Lung (tissue), 11 donors: ENCODE measurements at regions not wholly inside any gene's neighbourhood (a gene's known extent, or its start where the extent isn't known, plus 50 kb on each side); places are given as distances from the start of the nearest gene placed in this dataset.
A peak's percentile ranks its signal among the peaks of the same experiment; 100 is the strongest.

ENCODE experiments used
- ATAC-seq: fragments of 200-7000 bp; cut with Tn5 transposase; one replicate; pipeline ENCODE4 v1.9.1; 2020; ENCODE audit warnings: moderate number of reproducible peaks; ENCODE audit not compliant: insufficient read depth, low FRiP score
- DNase-seq, 3 donors: peaks; one replicate each; pipeline ENCODE4 v3.0.0-alpha.2; 2013 to 2017
- H3K27ac ChIP-seq, 2 donors: one replicate each; pipeline ENCODE4 v1.5.1; 2013; ENCODE audit warnings: mild to moderate bottlenecking in 2 of 2, moderate library complexity in 2 of 2, control low read depth in 1 of 2, inconsistent platforms in 1 of 2, low read depth in 1 of 2, low read length in 1 of 2
- H3K27me3 ChIP-seq, 3 donors: one replicate each; pipeline ENCODE4 v1.5.1; 2013; ENCODE audit warnings: low read length in 2 of 3; ENCODE audit not compliant: control insufficient read depth in 3 of 3, insufficient read depth in 3 of 3
- H3K36me3 ChIP-seq, 4 donors: one replicate each; pipeline ENCODE4 v1.5.1; 2013; ENCODE audit warnings: low read length in 4 of 4, mild to moderate bottlenecking in 1 of 4, moderate library complexity in 1 of 4; ENCODE audit not compliant: control insufficient read depth in 4 of 4, insufficient read depth in 4 of 4
- H3K4me1 ChIP-seq, 5 donors: one replicate each; pipeline ENCODE4 v1.5.1; 2013; ENCODE audit warnings: low read length in 5 of 5, mild to moderate bottlenecking in 2 of 5, moderate library complexity in 1 of 5; ENCODE audit not compliant: control insufficient read depth in 5 of 5, insufficient read depth in 5 of 5
- H3K4me3 ChIP-seq: one replicate; pipeline ENCODE4 v1.5.1; 2013; ENCODE audit warnings: mild to moderate bottlenecking, control low read depth, moderate library complexity
- H3K9ac ChIP-seq, 2 donors: one replicate each; pipeline ENCODE4 v1.5.1; 2013; ENCODE audit warnings: low read length in 2 of 2, control low read depth in 1 of 2; ENCODE audit not compliant: insufficient read depth in 1 of 2
- H3K9me3 ChIP-seq, 4 donors: one replicate each; pipeline ENCODE4 v1.5.1; 2013; ENCODE audit warnings: low read length in 3 of 4, mild to moderate bottlenecking in 1 of 4, moderate library complexity in 1 of 4; ENCODE audit not compliant: control insufficient read depth in 4 of 4, insufficient read depth in 3 of 4
- WGBS, 2 donors: extraction: QIAGEN DNeasy Blood & Tissue Kit; methylation state at CpG; one replicate each; pipeline ENCODE4 v1.1.7; 2013; 5-methylcytosine and 5-hydroxymethylcytosine counted together
- TF ChIP-seq, protein P1 (sequence below): IDR thresholded peaks from 2 replicates; pipeline ENCODE4 v1.5.1; 2012; ENCODE audit warnings: mild to moderate bottlenecking; ENCODE audit errors: control extremely low read depth, extremely low read depth
- donor health status: control.
- donor health status: control.
- donor health status: Bipolar disorder and iron deficiency.
- donor health status: healthy.
- donor health status: DM: yes; HTN: yes; CAD: no.

DNA sequence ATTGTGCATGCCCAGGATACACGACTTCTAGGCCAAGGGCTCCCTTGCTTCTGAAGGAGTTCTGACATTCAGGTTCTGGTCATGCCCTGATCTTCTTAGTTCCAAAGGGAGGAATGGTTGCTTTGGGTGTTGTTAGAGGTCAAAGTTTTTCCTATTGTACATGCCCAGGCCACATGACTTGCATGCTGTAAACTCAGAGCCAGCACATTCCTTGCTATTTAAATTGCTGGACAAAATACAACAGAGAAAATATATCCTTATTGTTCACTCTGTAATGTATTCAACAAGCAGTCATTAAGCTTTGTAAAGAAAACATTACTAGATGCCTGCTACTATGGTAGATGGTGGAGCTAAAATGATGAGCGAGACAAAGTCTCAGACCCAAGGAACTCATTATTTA, 71.2 kb upstream of the COCH start:
- no peak for ATAC-seq

DNA sequence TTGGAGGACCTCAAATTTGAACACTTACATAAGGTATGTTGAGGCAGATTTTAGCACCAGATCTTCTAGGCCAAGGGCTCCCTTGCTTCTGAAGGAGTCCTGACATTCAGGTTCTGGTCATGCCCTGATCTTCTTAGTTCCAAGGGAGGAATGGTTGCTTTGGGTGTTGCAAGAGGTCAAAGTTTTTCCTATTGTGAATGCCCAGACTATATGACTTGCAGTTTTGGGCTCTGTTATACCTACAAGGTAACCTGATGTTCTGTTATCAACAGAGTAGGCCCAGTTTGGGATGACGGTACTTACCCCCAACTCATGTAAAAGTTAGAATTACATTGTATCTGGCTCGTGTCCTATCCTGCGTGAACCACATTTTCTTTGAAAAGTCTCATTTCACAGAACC, 69.1 kb upstream of the COCH start:
- H3K4me1 ChIP-seq, result peaks cover 0 to 4% (median 0%) of the 10 kb centered on the region in 5 donors
- no peak for ATAC-seq
- H3K4me3 ChIP-seq, result no peak overlapping the region
- no peak overlapping the region for H3K9ac ChIP-seq
- WGBS, 2 donors, result 94% methylated on average over 3 of the region's 3 CpGs
- H3K27ac ChIP-seq, result no peak overlapping the region
- TF ChIP-seq, protein P1, sequence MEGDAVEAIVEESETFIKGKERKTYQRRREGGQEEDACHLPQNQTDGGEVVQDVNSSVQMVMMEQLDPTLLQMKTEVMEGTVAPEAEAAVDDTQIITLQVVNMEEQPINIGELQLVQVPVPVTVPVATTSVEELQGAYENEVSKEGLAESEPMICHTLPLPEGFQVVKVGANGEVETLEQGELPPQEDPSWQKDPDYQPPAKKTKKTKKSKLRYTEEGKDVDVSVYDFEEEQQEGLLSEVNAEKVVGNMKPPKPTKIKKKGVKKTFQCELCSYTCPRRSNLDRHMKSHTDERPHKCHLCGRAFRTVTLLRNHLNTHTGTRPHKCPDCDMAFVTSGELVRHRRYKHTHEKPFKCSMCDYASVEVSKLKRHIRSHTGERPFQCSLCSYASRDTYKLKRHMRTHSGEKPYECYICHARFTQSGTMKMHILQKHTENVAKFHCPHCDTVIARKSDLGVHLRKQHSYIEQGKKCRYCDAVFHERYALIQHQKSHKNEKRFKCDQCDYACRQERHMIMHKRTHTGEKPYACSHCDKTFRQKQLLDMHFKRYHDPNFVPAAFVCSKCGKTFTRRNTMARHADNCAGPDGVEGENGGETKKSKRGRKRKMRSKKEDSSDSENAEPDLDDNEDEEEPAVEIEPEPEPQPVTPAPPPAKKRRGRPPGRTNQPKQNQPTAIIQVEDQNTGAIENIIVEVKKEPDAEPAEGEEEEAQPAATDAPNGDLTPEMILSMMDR, result no peak
- no peaks in the 10 kb centered on the region for H3K36me3 ChIP-seq
- peaks cover 0 to 2% (median 0%) of the 10 kb centered on the region in 3 donors for H3K27me3 ChIP-seq
- H3K9me3 ChIP-seq, result no peaks in the 10 kb centered on the region
- DNase-seq, result no peak

More for the DNA sequence above, 71.2 kb upstream of the COCH start:
- Histone ChIP-seq H3K36me3 (no peaks in the 10 kb centered on the region), H3K4me1 (peaks cover 0 to 4% (median 0%) of the 10 kb centered on the region in 5 donors), H3K9me3 (no peaks in the 10 kb centered on the region), H3K27ac (no peak overlapping the region), H3K4me3 (no peak overlapping the region), H3K9ac (no peak overlapping the region), H3K27me3 (peaks cover 0 to 2% (median 0%) of the 10 kb centered on the region in 3 donors)
- TF ChIP-seq, protein P1, result no peak
- WGBS, 2 donors, result 81 to 88% methylated on average over 2 of the region's 2 CpGs
- DNase-seq, result no peak

DNA sequence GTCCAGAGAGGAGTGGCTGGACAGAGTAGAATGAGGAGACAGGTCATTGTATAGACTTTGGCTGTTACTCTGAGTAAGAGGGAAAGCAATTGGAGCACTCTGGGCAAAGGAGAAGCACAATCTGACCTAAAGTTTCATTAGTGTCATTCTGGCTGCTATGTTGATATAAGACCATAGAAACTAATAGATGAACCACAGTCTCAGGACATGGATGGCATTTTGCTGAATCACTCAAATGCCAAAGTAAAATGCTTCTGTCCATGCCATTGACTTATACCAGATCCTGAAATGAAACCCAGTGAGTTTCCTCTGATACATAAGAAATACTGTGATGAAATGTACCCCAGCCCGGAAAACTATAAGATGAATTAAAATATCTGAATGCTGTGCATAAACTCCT, 65.8 kb upstream of the COCH start:
- Histone ChIP-seq H3K9ac (no peak overlapping the region), H3K27me3 (no peaks in the 10 kb centered on the region), H3K4me3 (no peak overlapping the region), H3K4me1 (no peaks in the 10 kb centered on the region), H3K9me3 (no peaks in the 10 kb centered on the region), H3K36me3 (no peaks in the 10 kb centered on the region), H3K27ac (no peak overlapping the region)
- TF ChIP-seq, protein P1, result no peak
- DNase-seq (no peak), ATAC-seq (no peak)
- 95% methylated on average over 1 of the region's 1 CpG for WGBS, 2 donors

DNA sequence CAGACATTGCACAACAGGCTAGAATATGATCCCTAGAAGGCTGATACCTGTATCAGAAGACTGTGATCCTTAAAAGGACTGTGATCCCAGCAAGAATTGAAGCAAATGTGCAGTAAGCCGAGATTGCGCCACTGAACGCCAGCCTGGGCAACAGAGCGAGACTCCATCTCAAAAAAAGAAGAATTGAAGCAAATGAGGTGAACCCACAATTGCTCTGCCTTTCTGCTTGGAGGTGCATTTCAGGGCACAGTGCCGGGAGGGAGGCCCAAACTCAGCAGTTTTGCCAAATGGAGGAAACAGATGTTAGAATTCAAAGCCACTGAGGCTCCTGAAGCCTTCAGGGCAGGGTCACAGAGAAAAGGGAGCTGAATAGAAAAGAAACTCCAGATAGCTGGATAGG, 61.1 kb upstream of the COCH start:
- no peaks in the 10 kb centered on the region for H3K4me1 ChIP-seq
- H3K27me3 ChIP-seq, result no peaks in the 10 kb centered on the region
- no peak overlapping the region for H3K4me3 ChIP-seq
- TF ChIP-seq, protein P1, result no peak
- H3K36me3 ChIP-seq, result no peaks in the 10 kb centered on the region
- H3K9ac ChIP-seq, result no peak overlapping the region
- H3K9me3 ChIP-seq, result no peaks in the 10 kb centered on the region
- WGBS, 2 donors, result 76 to 88% methylated on average over 5 of the region's 5 CpGs
- H3K27ac ChIP-seq, result no peak overlapping the region
- DNase-seq, result peak in 2 of 3 donors; percentile 11 to 17
- ATAC-seq, result no peak
